ENCODE measurements at regions not wholly inside any gene's neighbourhood (a gene's known extent, or its start where the extent isn't known, plus 50 kb on each side); places are given as distances from the start of the nearest gene placed in this dataset.

DNA sequence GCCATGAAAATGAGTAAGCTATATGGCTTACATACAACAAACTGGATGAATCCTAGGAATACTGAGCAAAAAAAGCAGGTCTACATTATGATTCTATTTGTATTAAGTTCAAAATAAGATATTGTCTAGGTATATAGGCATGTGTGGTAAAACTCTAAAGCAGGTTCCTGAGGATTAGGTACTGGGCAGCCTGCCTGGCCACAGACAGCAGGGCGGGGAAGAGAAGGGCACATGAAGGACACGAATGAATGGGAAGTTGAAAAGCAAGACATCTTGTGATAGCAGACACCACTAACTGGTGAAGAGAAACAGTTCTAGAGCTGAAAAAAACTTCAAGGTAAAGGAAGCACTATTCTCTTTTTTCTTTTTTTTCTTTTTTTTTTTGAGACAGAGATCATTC is 72.6 kb upstream of the SLC4A11 start:
- intact Hi-C loops (cut with micrococcal nuclease): no loop called here

DNA sequence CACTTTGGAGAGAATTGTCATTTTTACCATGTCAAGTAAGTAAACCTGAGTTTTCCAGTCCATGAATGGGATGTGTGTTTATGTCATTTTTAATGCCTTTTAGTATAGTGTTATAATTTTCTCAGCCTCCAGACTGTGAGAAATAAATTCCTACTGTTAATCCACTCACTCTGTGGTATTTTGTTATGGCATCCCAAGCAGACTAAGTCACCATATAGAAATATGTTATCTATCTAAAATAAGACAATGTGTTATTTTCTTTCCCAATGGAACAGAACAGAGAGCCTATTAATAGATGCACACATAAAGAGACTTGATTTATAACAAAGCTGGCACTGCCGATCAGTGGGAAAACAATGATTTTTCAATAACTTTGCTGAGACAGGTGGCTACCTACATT is 70.2 kb upstream of the SLC4A11 start:
- intact Hi-C loops (cut with micrococcal nuclease): no loop called here

DNA sequence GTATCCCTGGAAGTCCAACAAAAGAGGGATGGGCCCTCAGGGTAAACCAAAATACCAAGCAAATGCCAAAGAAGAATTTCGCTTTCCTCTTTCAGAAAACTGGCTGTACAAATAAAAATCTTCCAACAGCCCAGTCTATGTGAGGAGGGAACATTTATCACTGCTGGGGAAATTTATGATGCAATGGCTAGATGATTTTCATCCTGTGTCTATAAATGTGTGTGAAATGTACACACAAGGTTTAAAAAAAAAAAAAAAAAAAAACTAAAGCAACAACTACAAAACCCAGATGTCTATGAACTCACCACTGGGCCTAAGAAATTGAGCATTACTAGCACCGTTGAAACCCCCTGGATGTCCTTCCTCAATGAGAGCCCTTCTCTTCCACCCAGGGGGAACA is 68.7 kb upstream of the SLC4A11 start:
- intact Hi-C loops (cut with micrococcal nuclease): no loop called here

DNA sequence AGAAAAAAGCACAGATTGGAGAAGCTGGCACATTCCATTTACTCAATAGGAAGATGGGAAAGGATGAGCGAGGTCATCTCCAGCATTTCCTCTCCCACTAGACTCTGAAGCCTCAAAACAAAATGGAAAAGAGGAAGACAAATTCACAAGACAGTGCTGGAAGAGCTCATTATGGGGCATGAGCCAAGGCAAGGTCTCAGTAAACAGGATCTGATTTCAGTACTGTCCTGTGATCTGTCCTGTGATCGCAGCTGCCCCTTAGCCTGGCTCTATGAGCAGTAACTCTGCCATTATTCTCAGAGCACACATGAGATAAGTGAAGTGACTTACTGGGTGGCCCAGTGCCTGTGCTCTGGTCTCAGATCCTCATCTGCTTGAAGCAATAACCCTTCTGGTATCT is 68.1 kb upstream of the SLC4A11 start:
- intact Hi-C loops (cut with micrococcal nuclease): no loop called here

DNA sequence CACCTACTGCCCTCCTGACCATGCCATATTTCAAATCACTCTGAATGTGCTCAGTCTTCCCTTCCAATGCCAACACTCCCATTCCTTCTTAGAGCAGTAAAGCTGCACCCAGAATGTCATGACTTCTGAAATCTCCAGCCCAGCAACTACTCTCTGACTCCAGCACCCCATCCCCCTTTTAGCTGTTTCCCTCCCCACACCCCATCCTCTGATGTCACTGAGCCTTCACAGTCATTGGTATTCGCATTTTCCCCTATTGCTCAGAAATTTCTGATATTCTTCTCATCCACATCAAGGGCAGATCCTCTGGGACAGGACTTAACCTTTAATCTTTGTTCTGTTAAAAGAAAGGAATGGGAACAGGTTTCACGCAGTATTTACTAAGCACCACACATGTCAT is 67.1 kb upstream of the SLC4A11 start:
- intact Hi-C loops (cut with micrococcal nuclease): no loop called here

DNA sequence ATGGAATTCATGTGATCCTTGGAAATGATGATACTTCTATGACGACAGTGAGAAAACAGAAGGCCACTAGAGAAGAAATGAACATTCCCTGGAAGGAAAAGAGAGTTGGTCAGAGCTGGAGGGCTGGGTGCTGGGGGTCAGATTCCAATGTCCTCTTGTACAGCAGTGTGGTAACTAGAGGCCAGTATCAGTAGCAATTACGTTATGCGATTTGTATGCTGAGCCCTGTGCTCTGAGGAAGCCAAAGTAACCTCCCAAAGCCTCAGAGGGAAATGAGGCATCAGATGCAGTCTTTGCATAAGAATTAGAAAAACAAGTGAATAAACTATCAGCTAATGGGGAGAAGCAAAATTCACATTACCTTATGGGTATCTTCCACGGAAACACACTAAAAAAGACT is 65.5 kb upstream of the SLC4A11 start:
- intact Hi-C loops (cut with micrococcal nuclease): no loop called here

DNA sequence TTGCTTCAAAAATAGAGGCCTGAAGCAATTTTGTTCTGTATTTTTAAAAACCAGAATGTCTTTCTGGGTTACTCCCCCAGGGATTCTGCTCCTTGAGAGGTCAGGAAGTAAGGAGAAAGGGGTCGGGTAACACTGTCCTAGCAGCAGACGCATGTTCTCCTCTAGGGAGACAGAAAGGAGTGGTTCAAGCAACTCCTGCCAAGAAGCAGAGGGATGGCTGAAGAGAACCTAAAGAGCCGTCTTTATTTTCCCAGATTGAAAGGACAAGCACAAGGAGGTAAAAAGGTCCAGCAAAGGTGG is 58.0 kb upstream of the SLC4A11 start:
- intact Hi-C loops (cut with micrococcal nuclease): no loop called here

DNA sequence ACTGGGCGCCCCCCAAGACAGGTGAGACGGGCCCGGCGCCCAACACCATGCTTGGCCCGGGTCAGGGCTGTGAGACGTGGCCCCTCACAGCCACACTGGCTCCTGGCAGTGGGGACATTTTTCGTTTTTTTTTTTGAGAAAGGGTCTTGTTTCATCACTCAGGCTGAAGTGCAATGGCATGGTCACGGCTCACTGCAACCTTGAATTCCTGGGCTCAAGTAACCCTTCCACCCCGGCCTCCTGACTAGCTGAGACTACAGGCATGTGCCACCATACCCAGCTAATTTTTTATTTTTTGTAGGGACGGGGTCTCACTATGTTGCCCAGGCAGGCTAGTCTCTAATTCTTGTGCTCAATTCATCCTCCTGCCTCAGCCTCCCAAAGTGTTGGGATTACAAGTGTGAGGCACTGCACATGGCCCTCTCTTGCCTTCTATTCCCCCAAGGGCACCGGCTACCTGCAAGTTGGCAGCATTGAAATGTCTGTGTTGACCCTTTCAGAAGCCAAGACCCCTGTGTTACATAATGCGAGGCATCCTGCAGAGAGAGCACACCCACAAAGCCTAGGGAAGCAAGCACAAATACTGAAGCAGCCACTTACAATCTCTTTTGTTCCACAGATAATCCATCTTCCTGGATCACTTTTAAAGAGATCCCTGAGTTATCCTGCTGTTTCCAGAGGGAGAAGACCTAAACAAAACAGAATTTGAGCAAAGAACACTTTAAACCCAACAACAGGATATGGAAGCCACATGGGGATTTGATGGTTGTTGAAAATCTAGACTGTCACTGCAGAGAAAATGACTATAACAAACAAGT is 57.5 kb upstream of the SLC4A11 start:
- intact Hi-C loops (cut with micrococcal nuclease): no loop called here
